Limb (tissue), 2 donors: ENCODE measurements at regions not wholly inside any gene's neighbourhood (a gene's known extent, or its start where the extent isn't known, plus 50 kb on each side); places are given as distances from the start of the nearest gene placed in this dataset.

Experiments
- DNase-seq, 2 donors: peaks; one replicate each; pipeline ENCODE4 v3.0.0-alpha.2; 2016; ENCODE audit errors: extremely low spot score in 2 of 2

- DNase-seq = no peak
Measured at GRCh38 chr14:71286126-71286525, 378.9 kb downstream of the PCNX1 start.

- DNase-seq = no peak
Measured at GRCh38 chr14:71287567-71287966, 380.3 kb downstream of the PCNX1 start.

- DNase-seq = no peak
Measured at GRCh38 chr14:71289536-71289935, 382.3 kb downstream of the PCNX1 start.

GRCh38 chr14:71290301-71290700 is 383.0 kb downstream of the PCNX1 start:
- DNase-seq = no peak

- DNase-seq = peak in 1 of 2 donors; percentile 18
Measured at GRCh38 chr14:71290960-71291466, 383.8 kb downstream of the PCNX1 start.

- no peak for DNase-seq
Measured at GRCh38 chr14:71296184-71296583, 388.9 kb downstream of the PCNX1 start.

- no peak for DNase-seq
Measured at GRCh38 chr14:71300566-71301330, 393.5 kb downstream of the PCNX1 start.

GRCh38 chr14:71301611-71302010 is 394.4 kb downstream of the PCNX1 start:
- DNase-seq = no peak

GRCh38 chr14:71304690-71305089 is 397.4 kb downstream of the PCNX1 start:
- no peak for DNase-seq

GRCh38 chr14:71308671-71309070 is 401.4 kb downstream of the PCNX1 start:
- no peak for DNase-seq

GRCh38 chr14:71309756-71310155 is 402.5 kb downstream of the PCNX1 start:
- DNase-seq = no peak

GRCh38 chr14:71311061-71311460 is 403.8 kb downstream of the PCNX1 start:
- DNase-seq = no peak

- no peak for DNase-seq
Measured at GRCh38 chr14:71314717-71315116, 407.5 kb downstream of the PCNX1 start.

- no peak for DNase-seq
Measured at GRCh38 chr14:71317385-71318096, 410.3 kb downstream of the PCNX1 start.

GRCh38 chr14:71318097-71318459 is 410.8 kb downstream of the PCNX1 start:
- DNase-seq = no peak

GRCh38 chr14:71319666-71320065 is 412.4 kb downstream of the PCNX1 start:
- DNase-seq = no peak

GRCh38 chr14:71320107-71320733 is 413.0 kb downstream of the PCNX1 start, which contains the start of gene SIPA1L1:
Gene SIPA1L1 (plus strand): TSS chr14:71320476.
- DNase-seq = peak; percentile 98 to 99

GRCh38 chr14:71320734-71321573 is 413.7 kb downstream of the PCNX1 start:
- DNase-seq = peak in 1 of 2 donors; percentile 81

- DNase-seq = peak in 1 of 2 donors; percentile 27
Measured at GRCh38 chr14:71321574-71322315, 414.5 kb downstream of the PCNX1 start.

- peak in 1 of 2 donors; percentile 53 for DNase-seq
Measured at GRCh38 chr14:71322655-71323250, 415.5 kb downstream of the PCNX1 start.
